Left lung (tissue), 4 donors: ENCODE measurements at regions not wholly inside any gene's neighbourhood (a gene's known extent, or its start where the extent isn't known, plus 50 kb on each side); places are given as distances from the start of the nearest gene placed in this dataset.

ENCODE experiments used
- ATAC-seq: fragments of 200-7000 bp; cut with Tn5 transposase; one replicate; pipeline ENCODE4 v1.9.1; 2020; ENCODE audit warnings: moderate library complexity
- DNase-seq, 4 donors: peaks; one replicate each; pipeline ENCODE4 v3.0.0-alpha.2; 2013 to 2020
- H3K27ac ChIP-seq, 2 donors: fragments of 200-600 bp; sonication (generic) in 1 of 2; one replicate each; pipeline versions ENCODE4 v1.5.0 to v1.8.0; 2020 to 2021
- H3K27me3 ChIP-seq, 2 donors: fragments of 200-600 bp; sonication (generic) in 1 of 2; one replicate each; pipeline versions ENCODE4 v1.5.0 to v1.8.0; 2020 to 2021
- H3K36me3 ChIP-seq, 2 donors: fragments of 200-600 bp; sonication (generic) in 1 of 2; one replicate each; pipeline versions ENCODE4 v1.5.0 to v1.8.0; 2020 to 2021
- H3K4me1 ChIP-seq, 2 donors: fragments of 200-600 bp; one replicate each; pipeline ENCODE4 v1.8.0; 2021
- H3K4me3 ChIP-seq, 2 donors: fragments of 200-600 bp; sonication (generic) in 1 of 2; one replicate each; pipeline versions ENCODE4 v1.5.0 to v1.8.0; 2020 to 2021; ENCODE audit warnings: mild to moderate bottlenecking in 1 of 2
- H3K9me3 ChIP-seq, 2 donors: fragments of 200-600 bp; sonication (generic) in 1 of 2; one replicate each; pipeline versions ENCODE4 v1.5.0 to v1.8.0; 2020 to 2021
- intact Hi-C, 2 donors: fragments of 100-400 bp; cut with DNase I; formaldehyde crosslinking; loops; one replicate each; pipeline versions ENCODE4 v1.11.2 to v1.14.2; 2022
- TF ChIP-seq, protein P1 (sequence below), 2 donors: fragments of 200-600 bp; sonication (generic) in 1 of 2; IDR thresholded peaks; one replicate each; pipeline versions ENCODE4 v1.5.0 to v1.8.0; 2021; ENCODE audit warnings: antibody characterized with exemption in 2 of 2
- donor health status: DM: no; HTN: yes; CAD: no.
- donor health status: DM: no; HTN: no; CAD: no.

DNA sequence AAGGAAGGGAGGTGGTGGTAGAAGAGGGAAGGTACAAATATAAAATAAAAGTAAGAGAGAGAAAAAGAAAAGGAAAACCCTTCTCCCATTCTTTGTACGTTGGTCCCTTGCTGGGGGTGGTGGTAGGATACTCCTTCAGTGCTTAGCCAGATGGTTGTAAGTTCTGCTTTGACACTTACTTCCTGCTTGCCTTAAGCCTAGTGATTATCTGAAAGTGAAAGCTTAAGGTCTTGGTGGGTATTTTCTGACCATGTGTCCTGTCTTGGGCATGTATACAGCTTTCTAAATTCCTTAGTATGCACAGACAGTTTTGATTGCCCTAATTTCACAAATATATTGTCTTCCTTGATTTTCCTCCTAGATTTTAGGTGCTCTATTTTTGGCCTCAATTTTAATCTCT lies 314.8 kb downstream of the PCDH17 start:
- Histone ChIP-seq H3K27ac (no peak overlapping the region), H3K4me3 (no peak overlapping the region), H3K9me3 (peaks cover 0 to 14% of the 10 kb centered on the region in 2 donors), H3K36me3 (no peaks in the 10 kb centered on the region), H3K4me1 (no peaks in the 10 kb centered on the region), H3K27me3 (no peaks in the 10 kb centered on the region)
- intact Hi-C loops: no loop called here
- DNase-seq (no peak), ATAC-seq (no peak)
- TF ChIP-seq, protein P1, sequence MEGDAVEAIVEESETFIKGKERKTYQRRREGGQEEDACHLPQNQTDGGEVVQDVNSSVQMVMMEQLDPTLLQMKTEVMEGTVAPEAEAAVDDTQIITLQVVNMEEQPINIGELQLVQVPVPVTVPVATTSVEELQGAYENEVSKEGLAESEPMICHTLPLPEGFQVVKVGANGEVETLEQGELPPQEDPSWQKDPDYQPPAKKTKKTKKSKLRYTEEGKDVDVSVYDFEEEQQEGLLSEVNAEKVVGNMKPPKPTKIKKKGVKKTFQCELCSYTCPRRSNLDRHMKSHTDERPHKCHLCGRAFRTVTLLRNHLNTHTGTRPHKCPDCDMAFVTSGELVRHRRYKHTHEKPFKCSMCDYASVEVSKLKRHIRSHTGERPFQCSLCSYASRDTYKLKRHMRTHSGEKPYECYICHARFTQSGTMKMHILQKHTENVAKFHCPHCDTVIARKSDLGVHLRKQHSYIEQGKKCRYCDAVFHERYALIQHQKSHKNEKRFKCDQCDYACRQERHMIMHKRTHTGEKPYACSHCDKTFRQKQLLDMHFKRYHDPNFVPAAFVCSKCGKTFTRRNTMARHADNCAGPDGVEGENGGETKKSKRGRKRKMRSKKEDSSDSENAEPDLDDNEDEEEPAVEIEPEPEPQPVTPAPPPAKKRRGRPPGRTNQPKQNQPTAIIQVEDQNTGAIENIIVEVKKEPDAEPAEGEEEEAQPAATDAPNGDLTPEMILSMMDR (IDR thresholded peaks at IDR 0.05): no peak

DNA sequence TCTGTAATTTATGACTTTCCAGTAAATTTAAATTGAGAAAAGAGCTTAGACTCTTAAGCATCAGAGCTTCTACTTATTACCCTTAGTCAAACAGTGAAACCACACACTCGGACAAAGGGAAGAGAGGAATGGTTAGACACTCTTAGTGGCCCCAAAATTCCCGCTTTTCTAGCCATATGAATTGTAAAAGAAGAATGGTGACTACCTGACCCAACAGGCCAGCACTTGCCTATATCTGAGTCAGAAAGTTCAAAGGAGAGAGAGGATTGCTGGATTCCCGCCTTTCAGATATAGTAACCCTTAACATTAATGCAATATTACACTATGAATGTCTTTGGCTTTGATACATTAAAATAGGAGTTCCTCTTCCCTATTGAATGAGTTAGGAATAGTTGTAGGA lies 317.3 kb downstream of the PCDH17 start:
- TF ChIP-seq, protein P1 (IDR thresholded peaks at IDR 0.05): no peak
- no peaks in the 10 kb centered on the region for H3K27me3 ChIP-seq
- intact Hi-C loops: no loop called here
- no peak overlapping the region for H3K27ac ChIP-seq
- H3K4me3 ChIP-seq: no peak overlapping the region
- no peaks in the 10 kb centered on the region for H3K36me3 ChIP-seq
- DNase-seq (no peak), ATAC-seq (no peak)
- no peaks in the 10 kb centered on the region for H3K4me1 ChIP-seq
- H3K9me3 ChIP-seq: peaks cover 0 to 17% of the 10 kb centered on the region in 2 donors

DNA sequence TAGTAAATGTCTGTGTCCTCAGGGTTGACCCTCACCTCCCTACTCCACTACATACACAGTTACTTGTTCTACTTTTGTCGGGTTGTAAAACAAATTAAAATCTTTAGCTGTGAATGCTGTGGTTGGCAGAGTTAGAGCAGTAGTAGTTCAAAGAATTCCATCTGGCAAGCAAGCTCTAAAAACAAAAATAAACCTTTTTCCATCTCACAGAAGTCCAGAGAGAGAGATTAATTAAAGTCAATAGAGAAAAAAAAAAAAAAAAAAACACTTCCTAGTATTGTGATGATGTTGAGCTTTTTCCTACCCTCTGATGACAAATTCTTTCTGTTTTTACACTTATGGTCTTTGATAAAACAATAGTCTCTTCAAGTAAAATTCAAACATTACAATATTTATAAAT lies 338.4 kb downstream of the PCDH17 start:
- no peak for DNase-seq
- peaks cover 0 to 21% of the 10 kb centered on the region in 2 donors for H3K9me3 ChIP-seq
- TF ChIP-seq, protein P1 (IDR thresholded peaks at IDR 0.05): no peak
- no peak for ATAC-seq
- intact Hi-C loops: no loop called here
- no peak overlapping the region for H3K27ac ChIP-seq
- no peaks in the 10 kb centered on the region for H3K27me3 ChIP-seq
- H3K4me1 ChIP-seq: no peaks in the 10 kb centered on the region
- H3K4me3 ChIP-seq: no peak overlapping the region
- H3K36me3 ChIP-seq: no peaks in the 10 kb centered on the region

DNA sequence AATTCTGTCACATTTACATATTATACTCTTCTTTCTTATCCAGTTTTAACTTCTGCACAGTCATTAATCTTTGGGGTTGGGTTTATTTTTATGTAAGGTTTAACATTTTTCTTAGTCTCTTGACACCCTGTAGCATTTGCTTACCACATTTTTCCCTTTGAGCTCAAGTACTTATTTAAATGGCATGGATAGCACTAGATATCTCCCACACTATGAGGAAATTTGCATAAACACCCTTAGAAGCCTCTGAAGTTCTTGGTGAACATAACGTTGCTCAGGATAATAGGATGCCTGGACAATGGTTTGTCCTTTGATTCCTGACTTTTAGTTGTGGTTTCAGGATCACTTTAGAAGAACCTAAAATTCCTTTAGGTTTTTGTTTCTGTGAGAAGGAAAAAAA lies 338.9 kb downstream of the PCDH17 start:
- no peaks in the 10 kb centered on the region for H3K4me1 ChIP-seq
- TF ChIP-seq, protein P1 (IDR thresholded peaks at IDR 0.05): no peak
- no peak overlapping the region for H3K4me3 ChIP-seq
- no peaks in the 10 kb centered on the region for H3K36me3 ChIP-seq
- DNase-seq: no peak
- intact Hi-C loops: no loop called here
- H3K9me3 ChIP-seq: peaks cover 0 to 21% of the 10 kb centered on the region in 2 donors
- no peak overlapping the region for H3K27ac ChIP-seq
- ATAC-seq: no peak
- no peaks in the 10 kb centered on the region for H3K27me3 ChIP-seq

DNA sequence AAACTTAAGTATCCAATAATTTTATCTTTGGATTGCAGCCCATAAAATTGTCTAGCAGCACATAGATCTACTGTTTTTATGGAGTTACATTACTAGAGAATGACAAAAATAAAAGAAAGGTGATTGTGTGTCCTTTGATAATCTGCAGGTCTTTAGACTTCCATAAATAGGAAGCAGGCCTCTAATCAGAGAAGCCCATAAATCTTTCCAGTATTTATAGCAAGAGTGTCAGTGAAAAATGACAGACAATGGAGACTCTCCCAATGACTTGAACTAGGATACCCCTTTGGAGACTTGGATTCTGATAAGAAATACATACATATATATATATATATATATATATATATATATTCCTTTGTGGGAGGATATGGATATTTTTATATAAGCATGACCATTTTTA lies 351.2 kb downstream of the PCDH17 start:
- DNase-seq (no peak), ATAC-seq (no peak)
- Histone ChIP-seq H3K9me3 (peaks cover 0 to 11% of the 10 kb centered on the region in 2 donors), H3K4me1 (no peaks in the 10 kb centered on the region), H3K27ac (no peak overlapping the region), H3K27me3 (no peaks in the 10 kb centered on the region), H3K4me3 (no peak overlapping the region), H3K36me3 (no peaks in the 10 kb centered on the region)
- intact Hi-C loops: no loop called here
- TF ChIP-seq, protein P1 (IDR thresholded peaks at IDR 0.05): no peak
